GM12864 (cell line): ENCODE measurements at regions not wholly inside any gene's neighbourhood (a gene's known extent, or its start where the extent isn't known, plus 50 kb on each side); places are given as distances from the start of the nearest gene placed in this dataset.

Experiments
- DNase-seq: peaks from one replicate; pipeline ENCODE4 v3.0.0-alpha.2; 2011; ENCODE audit warnings: low read depth
- H3K4me3 ChIP-seq: 2 replicates; pipeline ENCODE4 v1.5.1; 2011; ENCODE audit warnings: mild to moderate bottlenecking, low read depth, low read length, control low read depth
- TF ChIP-seq, protein P1 (sequence below): IDR thresholded peaks from 2 replicates; pipeline ENCODE4 v1.5.1; 2011; ENCODE audit warnings: low read depth, mild to moderate bottlenecking, moderate library complexity, low read length, control low read depth, inconsistent platforms; ENCODE audit errors: missing control alignments

GRCh38 chr5:2310946-2311345 is 428.2 kb upstream of the IRX4 start:
- TF ChIP-seq, protein P1, sequence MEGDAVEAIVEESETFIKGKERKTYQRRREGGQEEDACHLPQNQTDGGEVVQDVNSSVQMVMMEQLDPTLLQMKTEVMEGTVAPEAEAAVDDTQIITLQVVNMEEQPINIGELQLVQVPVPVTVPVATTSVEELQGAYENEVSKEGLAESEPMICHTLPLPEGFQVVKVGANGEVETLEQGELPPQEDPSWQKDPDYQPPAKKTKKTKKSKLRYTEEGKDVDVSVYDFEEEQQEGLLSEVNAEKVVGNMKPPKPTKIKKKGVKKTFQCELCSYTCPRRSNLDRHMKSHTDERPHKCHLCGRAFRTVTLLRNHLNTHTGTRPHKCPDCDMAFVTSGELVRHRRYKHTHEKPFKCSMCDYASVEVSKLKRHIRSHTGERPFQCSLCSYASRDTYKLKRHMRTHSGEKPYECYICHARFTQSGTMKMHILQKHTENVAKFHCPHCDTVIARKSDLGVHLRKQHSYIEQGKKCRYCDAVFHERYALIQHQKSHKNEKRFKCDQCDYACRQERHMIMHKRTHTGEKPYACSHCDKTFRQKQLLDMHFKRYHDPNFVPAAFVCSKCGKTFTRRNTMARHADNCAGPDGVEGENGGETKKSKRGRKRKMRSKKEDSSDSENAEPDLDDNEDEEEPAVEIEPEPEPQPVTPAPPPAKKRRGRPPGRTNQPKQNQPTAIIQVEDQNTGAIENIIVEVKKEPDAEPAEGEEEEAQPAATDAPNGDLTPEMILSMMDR: no peak
- no peak for DNase-seq
- no peak overlapping the region for H3K4me3 ChIP-seq

GRCh38 chr5:2307631-2308030 is 424.9 kb upstream of the IRX4 start:
- TF ChIP-seq, protein P1: no peak
- no peak overlapping the region for H3K4me3 ChIP-seq
- no peak for DNase-seq

DNA sequence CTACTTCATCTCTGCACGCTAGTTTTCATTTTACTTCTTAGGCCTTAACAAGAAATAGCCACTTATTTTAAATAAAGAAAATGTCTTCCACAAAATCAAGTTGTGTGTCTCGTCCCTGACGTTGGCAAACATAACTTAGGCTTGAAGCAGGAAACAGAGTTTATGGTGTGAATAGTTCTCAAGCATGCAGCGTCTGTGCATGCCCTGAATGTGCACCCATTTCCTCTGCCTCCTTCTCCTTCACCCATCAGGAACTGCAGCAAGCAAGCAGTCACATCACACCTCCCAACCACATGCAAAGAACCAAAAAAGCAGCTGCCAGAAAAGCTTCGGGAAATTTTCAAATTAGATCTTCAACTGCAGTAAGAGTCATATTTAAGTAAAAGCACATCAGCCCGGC is 424.0 kb upstream of the IRX4 start:
- DNase-seq: no peak
- TF ChIP-seq, protein P1: no peak
- no peak overlapping the region for H3K4me3 ChIP-seq

GRCh38 chr5:2303431-2304100 is 420.8 kb upstream of the IRX4 start:
- no peak overlapping the region for H3K4me3 ChIP-seq
- TF ChIP-seq, protein P1: no peak
- no peak for DNase-seq

DNA sequence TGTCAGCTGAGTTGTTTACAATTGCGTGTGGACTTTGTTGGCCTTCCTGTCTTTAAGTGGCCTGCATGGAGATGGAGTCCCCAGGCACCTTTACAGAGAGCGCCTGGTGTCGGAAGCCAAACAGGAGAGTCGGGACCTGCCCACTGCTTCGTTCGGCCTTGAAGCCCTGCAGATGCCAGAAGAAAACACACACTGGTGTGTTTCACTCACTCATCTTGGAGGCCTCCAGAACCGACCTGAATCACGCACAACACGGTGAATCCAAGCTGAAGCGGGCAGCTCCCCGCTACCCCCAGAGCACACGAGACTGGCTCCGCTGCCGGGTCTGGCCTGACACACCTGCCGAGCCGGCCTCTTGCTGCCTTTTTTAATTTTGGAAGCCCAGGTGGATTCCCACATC is 419.4 kb upstream of the IRX4 start:
- DNase-seq: no peak
- H3K4me3 ChIP-seq: no peak overlapping the region
- TF ChIP-seq, protein P1: no peak

DNA sequence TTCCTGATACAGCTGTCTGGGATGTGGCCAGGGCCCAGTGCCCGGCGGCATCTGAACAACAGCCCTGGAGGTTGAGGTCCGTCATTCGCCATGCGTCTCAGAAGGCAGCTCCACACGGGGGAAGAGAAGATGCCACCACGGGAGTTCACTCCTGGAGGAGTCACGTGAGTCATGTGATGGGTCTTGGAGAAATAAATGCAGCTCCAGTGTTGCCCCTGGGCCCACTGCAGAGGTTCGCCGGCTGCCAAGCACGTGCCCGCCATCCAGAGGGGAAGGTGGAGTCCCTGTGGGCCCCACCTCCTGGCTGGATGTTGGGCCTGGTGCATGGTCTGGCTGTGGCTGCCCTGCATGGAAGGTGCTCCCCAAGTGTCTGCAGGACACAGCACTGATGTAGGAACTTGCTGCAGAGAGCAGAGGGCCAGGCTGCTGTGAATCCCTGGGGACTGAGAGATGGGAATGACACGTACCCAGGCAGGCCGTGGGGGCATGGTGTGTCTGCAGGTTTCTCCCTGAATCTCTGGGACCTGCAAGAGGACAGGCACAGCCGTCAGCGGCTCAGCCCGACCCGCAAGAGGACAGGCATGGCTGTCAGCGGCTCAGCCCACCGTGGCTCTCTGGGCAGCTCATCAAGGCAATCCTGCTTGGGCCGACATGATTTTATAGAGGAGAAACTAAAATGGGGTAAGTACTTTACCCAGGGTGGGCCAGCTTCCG is 418.3 kb upstream of the IRX4 start:
- no peak overlapping the region for H3K4me3 ChIP-seq
- no peak for DNase-seq
- TF ChIP-seq, protein P1: no peak

DNA sequence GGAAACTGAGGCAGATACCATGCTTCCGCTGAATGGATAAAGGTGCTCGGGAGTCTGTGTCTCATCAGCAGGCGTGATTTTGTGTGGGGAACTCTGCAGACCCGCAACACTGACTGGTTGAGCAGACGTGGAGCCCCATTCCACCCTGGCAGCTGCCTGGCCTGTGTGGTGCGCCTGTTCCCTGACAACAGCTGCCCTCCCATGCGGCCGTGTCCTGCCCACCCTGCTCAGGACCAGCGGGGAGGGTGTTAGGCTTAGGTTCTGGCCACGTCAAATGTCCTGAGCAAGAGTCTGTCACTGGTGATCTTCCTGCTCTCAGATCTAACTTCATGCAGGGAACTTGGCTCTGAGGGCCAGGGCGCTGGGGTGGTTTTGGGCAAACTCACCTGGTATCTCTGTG is 417.7 kb upstream of the IRX4 start:
- no peak overlapping the region for H3K4me3 ChIP-seq
- no peak for DNase-seq
- TF ChIP-seq, protein P1: no peak
